GM06990 (cell line): ENCODE measurements at regions not wholly inside any gene's neighbourhood (a gene's known extent, or its start where the extent isn't known, plus 50 kb on each side); places are given as distances from the start of the nearest gene placed in this dataset.

Experiments
- DNase-seq: peaks from one replicate; pipeline ENCODE4 v3.0.0-alpha.2; 2011; ENCODE audit not compliant: insufficient read length; ENCODE audit errors: extremely low read depth
- H3K27me3 ChIP-seq: replicated peaks from 2 replicates; pipeline ENCODE4 v1.6.0; 2011; ENCODE audit warnings: low read length; ENCODE audit not compliant: control insufficient read depth, insufficient read depth
- H3K36me3 ChIP-seq: 2 replicates; pipeline ENCODE4 v1.5.1; 2011; ENCODE audit warnings: low read length; ENCODE audit not compliant: control insufficient read depth, insufficient read depth
- H3K4me3 ChIP-seq: replicated peaks from 2 replicates; pipeline ENCODE4 v1.5.1; 2011; ENCODE audit warnings: low read depth, mild to moderate bottlenecking, control low read depth, low read length
- TF ChIP-seq, protein P1 (sequence below): IDR thresholded peaks from 2 replicates; pipeline ENCODE4 v1.5.1; 2011; ENCODE audit warnings: low read length, control low read depth, mild to moderate bottlenecking, inconsistent platforms; ENCODE audit not compliant: insufficient read depth, poor library complexity, severe bottlenecking

GRCh38 chr2:234595829-234596228, 98.9 kb upstream of the ARL4C start:
- H3K36me3 ChIP-seq: no peaks in the 10 kb centered on the region
- TF ChIP-seq, protein P1, sequence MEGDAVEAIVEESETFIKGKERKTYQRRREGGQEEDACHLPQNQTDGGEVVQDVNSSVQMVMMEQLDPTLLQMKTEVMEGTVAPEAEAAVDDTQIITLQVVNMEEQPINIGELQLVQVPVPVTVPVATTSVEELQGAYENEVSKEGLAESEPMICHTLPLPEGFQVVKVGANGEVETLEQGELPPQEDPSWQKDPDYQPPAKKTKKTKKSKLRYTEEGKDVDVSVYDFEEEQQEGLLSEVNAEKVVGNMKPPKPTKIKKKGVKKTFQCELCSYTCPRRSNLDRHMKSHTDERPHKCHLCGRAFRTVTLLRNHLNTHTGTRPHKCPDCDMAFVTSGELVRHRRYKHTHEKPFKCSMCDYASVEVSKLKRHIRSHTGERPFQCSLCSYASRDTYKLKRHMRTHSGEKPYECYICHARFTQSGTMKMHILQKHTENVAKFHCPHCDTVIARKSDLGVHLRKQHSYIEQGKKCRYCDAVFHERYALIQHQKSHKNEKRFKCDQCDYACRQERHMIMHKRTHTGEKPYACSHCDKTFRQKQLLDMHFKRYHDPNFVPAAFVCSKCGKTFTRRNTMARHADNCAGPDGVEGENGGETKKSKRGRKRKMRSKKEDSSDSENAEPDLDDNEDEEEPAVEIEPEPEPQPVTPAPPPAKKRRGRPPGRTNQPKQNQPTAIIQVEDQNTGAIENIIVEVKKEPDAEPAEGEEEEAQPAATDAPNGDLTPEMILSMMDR: no peak
- H3K4me3 ChIP-seq: no peak overlapping the region
- no peaks in the 10 kb centered on the region for H3K27me3 ChIP-seq
- no peak for DNase-seq

DNA sequence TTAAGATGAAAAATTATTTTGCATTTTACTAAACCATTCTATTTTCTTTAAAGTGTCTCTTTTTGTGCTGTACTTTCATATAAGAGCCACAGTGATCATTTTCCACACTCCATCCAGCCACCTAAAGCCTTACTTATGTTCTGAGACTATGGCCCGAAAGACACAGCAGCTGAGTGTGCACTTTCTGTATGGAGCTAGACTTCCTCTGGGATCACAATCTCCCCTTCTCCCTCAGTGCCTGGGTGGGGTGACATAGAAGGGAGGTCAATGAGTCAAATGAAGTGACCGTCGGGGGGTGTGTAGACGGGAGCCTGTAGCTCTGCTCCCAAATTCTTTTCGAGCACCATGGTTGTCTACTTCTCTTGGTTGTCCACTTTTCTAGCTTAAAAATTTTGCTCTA, 97.8 kb upstream of the ARL4C start:
- no peaks in the 10 kb centered on the region for H3K36me3 ChIP-seq
- H3K27me3 ChIP-seq: no peaks in the 10 kb centered on the region
- DNase-seq: no peak
- TF ChIP-seq, protein P1: no peak
- no peak overlapping the region for H3K4me3 ChIP-seq

GRCh38 chr2:234593636-234594035, 96.8 kb upstream of the ARL4C start:
- H3K27me3 ChIP-seq: no peaks in the 10 kb centered on the region; the same call in 1 of the 2 replicates
- no peaks in the 10 kb centered on the region for H3K36me3 ChIP-seq
- DNase-seq: no peak
- no peak overlapping the region for H3K4me3 ChIP-seq
- TF ChIP-seq, protein P1: no peak

DNA sequence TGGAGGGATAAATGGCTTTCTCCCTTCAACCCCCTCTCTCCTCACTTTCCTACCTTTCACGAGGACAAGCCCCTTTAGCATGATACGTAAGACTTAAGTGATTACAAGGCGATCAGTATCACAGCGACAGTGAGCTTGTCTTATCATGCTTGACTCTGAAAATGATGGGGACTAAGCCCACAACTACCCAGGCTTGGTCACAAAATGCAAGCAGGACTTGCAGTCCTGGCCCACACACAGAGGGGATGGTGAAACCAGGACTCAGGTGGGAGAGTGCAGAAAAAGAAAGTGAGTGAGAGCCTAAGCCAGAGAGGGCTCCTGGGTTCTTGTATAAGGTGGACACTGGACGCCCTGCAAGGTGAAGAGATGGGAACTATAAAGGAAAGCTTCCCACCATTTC, 95.7 kb upstream of the ARL4C start:
- no peak for DNase-seq
- Histone ChIP-seq H3K36me3 (no peaks in the 10 kb centered on the region), H3K27me3 (no peaks in the 10 kb centered on the region; the same call in 1 of the 2 replicates), H3K4me3 (no peak overlapping the region)
- TF ChIP-seq, protein P1: no peak

GRCh38 chr2:234590076-234590475, 93.2 kb upstream of the ARL4C start:
- no peak for DNase-seq
- no peaks in the 10 kb centered on the region for H3K36me3 ChIP-seq
- H3K4me3 ChIP-seq: no peak overlapping the region
- TF ChIP-seq, protein P1: no peak
- H3K27me3 ChIP-seq: no peaks in the 10 kb centered on the region; the same call in 1 of the 2 replicates

DNA sequence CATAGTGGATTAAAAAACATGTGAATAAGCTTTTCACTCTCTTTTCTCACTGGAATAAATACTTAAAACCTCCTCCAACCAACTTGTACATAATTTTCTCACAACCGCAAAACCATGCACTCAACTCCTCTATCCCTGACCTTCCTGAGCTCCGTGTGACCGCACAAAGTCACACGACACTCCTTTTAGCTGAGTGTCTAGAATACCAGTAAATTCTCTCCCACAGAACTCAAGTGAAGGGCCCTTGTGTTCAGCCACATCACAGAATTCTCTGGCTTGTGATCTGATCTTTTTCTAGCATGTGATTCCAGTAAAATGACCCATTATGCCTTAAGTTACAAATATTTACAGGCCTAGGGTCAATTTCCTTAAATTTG, 91.2 kb upstream of the ARL4C start:
- Histone ChIP-seq H3K36me3 (no peaks in the 10 kb centered on the region), H3K4me3 (no peak overlapping the region), H3K27me3 (no peaks in the 10 kb centered on the region; the same call in 1 of the 2 replicates)
- DNase-seq: no peak
- TF ChIP-seq, protein P1: no peak
